Activated CD8-positive, alpha-beta T cell treated with anti-CD3 and anti-CD28 coated beads for 36 hours (primary cell): ENCODE measurements at regions not wholly inside any gene's neighbourhood (a gene's known extent, or its start where the extent isn't known, plus 50 kb on each side); places are given as distances from the start of the nearest gene placed in this dataset.

Source experiments
- ATAC-seq: fragments of 200-7000 bp; cut with Tn5 transposase; one replicate; pipeline ENCODE4 v1.10.0; 2021; ENCODE audit warnings: mild to moderate bottlenecking, moderate library complexity
- CTCF ChIA-PET: fragments of 350-600 bp; sonication (Branson Sonifier 250); formaldehyde crosslinking; loops from one replicate; lab custom pipeline; 2021; ENCODE audit warnings: antibody characterized with exemption; lab: Charles Lee
- POLR2A ChIA-PET: fragments of 350-600 bp; sonication (Branson Sonifier 250); formaldehyde crosslinking; loops from one replicate; lab custom pipeline; 2021; ENCODE audit warnings: antibody characterized with exemption; lab: Charles Lee
- DNase-seq: peaks from one replicate; pipeline ENCODE4 v3.0.0-alpha.2; 2020
- H3K27ac Mint-ChIP-seq: one replicate; pipeline ENCODE4 v1.8.0; 2021; ENCODE audit warnings: mild to moderate bottlenecking, mixed read lengths
- H3K27me3 Mint-ChIP-seq: one replicate; pipeline ENCODE4 v1.8.0; 2021; ENCODE audit warnings: mixed read lengths
- H3K36me3 Mint-ChIP-seq: one replicate; pipeline ENCODE4 v1.8.0; 2021; ENCODE audit warnings: low read depth, mixed read lengths
- H3K4me1 Mint-ChIP-seq: one replicate; pipeline ENCODE4 v1.8.0; 2021; ENCODE audit warnings: low read depth, mixed read lengths
- H3K4me3 Mint-ChIP-seq: one replicate; pipeline ENCODE4 v1.8.0; 2021; ENCODE audit warnings: mild to moderate bottlenecking, moderate library complexity, mixed read lengths
- H3K9me3 Mint-ChIP-seq: one replicate; pipeline ENCODE4 v1.8.0; 2021; ENCODE audit warnings: mixed read lengths
- intact Hi-C: fragments of 100-400 bp; cut with micrococcal nuclease; formaldehyde crosslinking; loops from one replicate; pipeline ENCODE4 v1.10.0; 2022
- TF ChIP-seq, protein P1 (sequence below): fragments of 200-600 bp; IDR thresholded peaks from one replicate; pipeline ENCODE4 v1.8.0; 2022; ENCODE audit warnings: antibody characterized with exemption, mild to moderate bottlenecking

DNA sequence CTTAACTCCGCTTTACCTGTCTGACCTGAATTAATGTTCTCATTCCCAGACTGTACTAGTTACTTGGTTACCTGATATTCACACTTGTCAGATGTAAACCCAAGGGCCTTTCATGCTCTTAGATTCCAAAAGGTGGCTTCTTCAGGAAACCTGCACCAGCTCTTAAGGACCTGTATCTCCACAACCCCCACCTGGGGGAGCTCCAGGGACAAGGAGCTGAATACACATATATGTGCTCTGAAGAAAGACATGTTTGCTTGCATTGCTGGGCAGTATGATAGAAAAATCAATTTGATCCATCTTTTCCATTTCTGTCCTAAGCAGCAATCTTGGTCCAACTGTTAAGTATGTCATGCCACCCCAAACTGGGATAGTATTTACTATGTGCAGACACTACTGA lies 64.8 kb upstream of the POU3F2 start:
- Mint-ChIP-seq H3K27me3 (peaks cover 19% of the 10 kb centered on the region), H3K9me3 (no peaks in the 10 kb centered on the region), H3K4me1 (no peaks in the 10 kb centered on the region), H3K27ac (no peak overlapping the region), H3K36me3 (no peaks in the 10 kb centered on the region), H3K4me3 (no peak overlapping the region)
- DNase-seq (peak; percentile 44), ATAC-seq (no peak)
- intact Hi-C loops: no loop called here
- TF ChIP-seq, protein P1, sequence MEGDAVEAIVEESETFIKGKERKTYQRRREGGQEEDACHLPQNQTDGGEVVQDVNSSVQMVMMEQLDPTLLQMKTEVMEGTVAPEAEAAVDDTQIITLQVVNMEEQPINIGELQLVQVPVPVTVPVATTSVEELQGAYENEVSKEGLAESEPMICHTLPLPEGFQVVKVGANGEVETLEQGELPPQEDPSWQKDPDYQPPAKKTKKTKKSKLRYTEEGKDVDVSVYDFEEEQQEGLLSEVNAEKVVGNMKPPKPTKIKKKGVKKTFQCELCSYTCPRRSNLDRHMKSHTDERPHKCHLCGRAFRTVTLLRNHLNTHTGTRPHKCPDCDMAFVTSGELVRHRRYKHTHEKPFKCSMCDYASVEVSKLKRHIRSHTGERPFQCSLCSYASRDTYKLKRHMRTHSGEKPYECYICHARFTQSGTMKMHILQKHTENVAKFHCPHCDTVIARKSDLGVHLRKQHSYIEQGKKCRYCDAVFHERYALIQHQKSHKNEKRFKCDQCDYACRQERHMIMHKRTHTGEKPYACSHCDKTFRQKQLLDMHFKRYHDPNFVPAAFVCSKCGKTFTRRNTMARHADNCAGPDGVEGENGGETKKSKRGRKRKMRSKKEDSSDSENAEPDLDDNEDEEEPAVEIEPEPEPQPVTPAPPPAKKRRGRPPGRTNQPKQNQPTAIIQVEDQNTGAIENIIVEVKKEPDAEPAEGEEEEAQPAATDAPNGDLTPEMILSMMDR: no peak
- ChIA-PET POLR2A (no interaction called here), CTCF (interaction anchor here (1.1 to 1.3 kb wide), 2 partner anchors 11 to 350 kb away, joined by 3 read pairs; no protein-coding TSS in a partner anchor)

DNA sequence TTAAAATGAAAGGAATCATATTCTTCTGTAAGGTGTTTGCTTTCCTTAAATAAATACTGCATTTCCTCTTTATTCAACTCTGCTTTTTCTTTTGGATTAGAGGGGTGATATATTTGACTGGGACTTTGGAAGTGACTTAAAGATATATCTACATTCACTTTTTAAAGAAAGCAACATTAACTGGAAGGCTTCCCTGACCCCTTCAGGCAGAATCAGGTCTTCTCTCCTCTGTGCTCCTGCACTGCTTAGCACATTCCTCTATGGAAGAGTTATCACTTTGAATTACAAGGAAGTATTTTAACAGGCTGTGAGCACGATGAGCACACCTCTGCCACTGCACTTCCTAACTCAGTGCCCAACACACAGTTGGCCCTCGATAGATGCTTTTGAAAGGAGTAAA lies 59.2 kb upstream of the POU3F2 start:
- Mint-ChIP-seq H3K27ac (no peak overlapping the region), H3K9me3 (no peaks in the 10 kb centered on the region), H3K27me3 (peaks cover 17% of the 10 kb centered on the region), H3K36me3 (no peaks in the 10 kb centered on the region), H3K4me3 (no peak overlapping the region), H3K4me1 (no peaks in the 10 kb centered on the region)
- intact Hi-C loops: no loop called here
- DNase-seq: no peak
- TF ChIP-seq, protein P1: no peak
- CTCF ChIA-PET: interaction anchor here (1.3 kb wide), 1 partner anchor 70 kb away, joined by 3 read pairs; no protein-coding TSS in a partner anchor
- no peak for ATAC-seq
- POLR2A ChIA-PET: no interaction called here

DNA sequence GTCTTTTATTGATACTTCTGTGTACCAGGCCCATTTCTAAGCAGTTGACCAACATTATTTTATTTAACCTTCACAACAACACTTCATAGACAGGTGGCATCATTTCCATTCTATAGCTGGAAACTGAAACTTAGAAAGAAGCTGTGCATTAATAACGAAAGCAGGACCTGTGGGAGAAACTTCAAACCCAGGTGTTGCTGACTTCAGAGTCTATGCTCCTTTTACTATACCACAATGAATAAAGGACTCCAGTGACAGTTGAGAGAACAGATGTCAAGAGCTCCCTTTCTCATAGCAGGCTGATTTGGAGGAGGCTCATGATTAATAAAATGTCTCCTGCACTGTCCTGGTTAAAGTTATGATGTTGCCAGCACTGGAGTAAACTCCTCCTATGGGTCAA lies 56.6 kb upstream of the POU3F2 start:
- Mint-ChIP-seq H3K4me1 (no peaks in the 10 kb centered on the region), H3K36me3 (no peaks in the 10 kb centered on the region), H3K9me3 (no peaks in the 10 kb centered on the region), H3K27me3 (peaks cover 15% of the 10 kb centered on the region), H3K4me3 (no peak overlapping the region), H3K27ac (no peak overlapping the region)
- CTCF ChIA-PET: no interaction called here
- POLR2A ChIA-PET: no interaction called here
- intact Hi-C loops: no loop called here
- ATAC-seq (peak; percentile 51), DNase-seq (peak; percentile 4)
- TF ChIP-seq, protein P1: no peak

DNA sequence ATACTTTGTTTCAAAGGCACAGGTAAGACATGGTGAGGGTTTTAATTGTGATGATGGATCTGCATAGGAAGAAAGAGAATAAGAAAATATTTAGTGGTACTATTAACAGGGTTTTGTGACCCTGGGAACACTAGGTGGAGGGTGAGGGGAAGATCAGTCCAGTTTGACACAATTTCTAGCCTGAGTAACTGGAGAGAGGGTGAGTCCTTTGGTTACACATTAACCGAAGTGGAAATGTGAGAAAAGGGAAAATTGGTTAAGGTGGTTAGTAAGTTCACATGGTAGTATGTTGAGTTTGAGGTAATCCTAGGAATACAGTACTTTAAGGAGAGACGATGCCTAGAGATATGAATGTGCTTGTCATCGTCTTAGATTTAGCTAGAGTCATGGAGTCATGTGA lies 54.8 kb upstream of the POU3F2 start:
- DNase-seq (no peak), ATAC-seq (no peak)
- H3K27me3 Mint-ChIP-seq: peaks cover 17% of the 10 kb centered on the region
- no peaks in the 10 kb centered on the region for H3K4me1 Mint-ChIP-seq
- POLR2A ChIA-PET: no interaction called here
- no peak overlapping the region for H3K4me3 Mint-ChIP-seq
- TF ChIP-seq, protein P1: no peak
- no peaks in the 10 kb centered on the region for H3K9me3 Mint-ChIP-seq
- CTCF ChIA-PET: no interaction called here
- intact Hi-C loops: no loop called here
- no peak overlapping the region for H3K27ac Mint-ChIP-seq
- no peaks in the 10 kb centered on the region for H3K36me3 Mint-ChIP-seq

DNA sequence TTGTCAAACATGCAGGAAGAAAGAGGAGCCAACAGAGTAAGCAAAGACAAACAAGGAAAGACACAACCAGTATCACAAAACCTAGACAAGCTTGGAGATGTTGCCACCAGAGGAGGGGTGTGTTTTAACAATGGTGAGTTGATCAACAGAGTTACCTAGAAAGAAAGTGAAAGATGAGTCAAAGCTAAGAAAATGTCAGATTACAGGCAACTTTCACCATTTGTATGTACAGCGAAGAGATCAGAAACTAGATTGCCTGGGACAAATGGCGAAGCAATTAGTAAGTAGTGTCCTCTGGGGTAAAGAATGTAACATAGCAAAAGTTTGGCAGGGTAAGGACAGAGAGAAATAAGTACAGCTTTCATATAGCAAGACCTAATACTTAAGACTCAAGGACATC lies 51.6 kb upstream of the POU3F2 start:
- TF ChIP-seq, protein P1: no peak
- ChIA-PET CTCF (no interaction called here), POLR2A (no interaction called here)
- DNase-seq (no peak), ATAC-seq (peak; percentile 37)
- Mint-ChIP-seq H3K27me3 (peaks cover 31% of the 10 kb centered on the region), H3K4me3 (no peak overlapping the region), H3K27ac (no peak overlapping the region), H3K4me1 (no peaks in the 10 kb centered on the region), H3K36me3 (no peaks in the 10 kb centered on the region), H3K9me3 (no peaks in the 10 kb centered on the region)
- intact Hi-C loops: no loop called here
